MM.1S (cell line): ENCODE measurements at regions not wholly inside any gene's neighbourhood (a gene's known extent, or its start where the extent isn't known, plus 50 kb on each side); places are given as distances from the start of the nearest gene placed in this dataset.

Experiments
- DNase-seq: peaks from one replicate; pipeline ENCODE4 v3.0.0-alpha.2; 2015
- H2AFZ ChIP-seq: fragments of 300-600 bp; sonication (generic); 2 replicates; pipeline ENCODE4 v1.6.0; 2016; ENCODE audit warnings: antibody characterized with exemption, low read length
- H3F3A ChIP-seq: fragments of 300-600 bp; sonication (generic); 2 replicates; pipeline ENCODE4 v1.6.1; 2016; ENCODE audit warnings: mild to moderate bottlenecking, antibody characterized with exemption, low read length, moderate library complexity, mixed read lengths; ENCODE audit not compliant: insufficient read depth
- H3K27ac ChIP-seq: fragments of 300-600 bp; sonication (generic); 2 replicates; pipeline ENCODE4 v1.5.1; 2016; ENCODE audit warnings: mild to moderate bottlenecking, low read length
- H3K27me3 ChIP-seq: fragments of 300-600 bp; sonication (generic); replicated peaks from 2 replicates; pipeline ENCODE4 v1.6.0; 2016; ENCODE audit warnings: low read length; ENCODE audit not compliant: insufficient read depth
- H3K36me3 ChIP-seq: fragments of 300-600 bp; sonication (generic); replicated peaks from 2 replicates; pipeline ENCODE4 v1.6.1; 2016; ENCODE audit warnings: mild to moderate bottlenecking, low read length, mixed read lengths; ENCODE audit not compliant: insufficient read depth
- H3K4me1 ChIP-seq: fragments of 300-600 bp; sonication (generic); 2 replicates; pipeline ENCODE4 v1.6.1; 2016; ENCODE audit warnings: low read length, mixed read lengths
- H3K4me2 ChIP-seq: fragments of 300-600 bp; sonication (generic); 2 replicates; pipeline ENCODE4 v1.6.0; 2016; ENCODE audit warnings: low read depth, low read length
- H3K4me3 ChIP-seq: fragments of 300-600 bp; sonication (generic); 2 replicates; pipeline ENCODE4 v1.5.1; 2016; ENCODE audit warnings: low read length, mixed read lengths
- H3K79me2 ChIP-seq: fragments of 300-600 bp; sonication (generic); 2 replicates; pipeline ENCODE4 v1.6.1; 2016; ENCODE audit warnings: mixed run types, low read length, mixed read lengths
- H3K9ac ChIP-seq: fragments of 300-600 bp; sonication (generic); 2 replicates; pipeline ENCODE4 v1.6.1; 2016; ENCODE audit warnings: low read length, mixed read lengths
- H3K9me2 ChIP-seq: fragments of 300-600 bp; sonication (generic); replicated peaks from 2 replicates; pipeline ENCODE4 v1.6.1; 2016; ENCODE audit warnings: mild to moderate bottlenecking, low read length, mixed read lengths; ENCODE audit not compliant: insufficient read depth
- H3K9me3 ChIP-seq: fragments of 300-600 bp; sonication (generic); replicated peaks from 2 replicates; pipeline ENCODE4 v1.6.1; 2016; ENCODE audit warnings: mild to moderate bottlenecking, low read length, mixed read lengths; ENCODE audit not compliant: insufficient read depth
- H4K20me1 ChIP-seq: fragments of 300-600 bp; sonication (generic); 2 replicates; pipeline ENCODE4 v1.6.1; 2016; ENCODE audit warnings: mild to moderate bottlenecking, low read length, moderate library complexity, mixed read lengths; ENCODE audit not compliant: insufficient read depth
- EZH2 ChIP-seq: fragments of 300-600 bp; sonication (generic); optimal IDR thresholded peaks from 2 replicates; pipeline ENCODE3; 2017; ENCODE audit warnings: low read depth, mild to moderate bottlenecking, antibody characterized with exemption, low read length, mixed read lengths
- EZH2phosphoT487 ChIP-seq: fragments of 300-600 bp; sonication (generic); IDR thresholded peaks from 2 replicates; pipeline ENCODE4 v1.6.1; 2018; ENCODE audit warnings: antibody characterized with exemption, low read length
- TF ChIP-seq, protein P1 (sequence below): fragments of 300-600 bp; sonication (generic); IDR thresholded peaks from 2 replicates; pipeline ENCODE4 v1.5.1; 2016; ENCODE audit warnings: antibody characterized with exemption, low read length, mixed read lengths

DNA sequence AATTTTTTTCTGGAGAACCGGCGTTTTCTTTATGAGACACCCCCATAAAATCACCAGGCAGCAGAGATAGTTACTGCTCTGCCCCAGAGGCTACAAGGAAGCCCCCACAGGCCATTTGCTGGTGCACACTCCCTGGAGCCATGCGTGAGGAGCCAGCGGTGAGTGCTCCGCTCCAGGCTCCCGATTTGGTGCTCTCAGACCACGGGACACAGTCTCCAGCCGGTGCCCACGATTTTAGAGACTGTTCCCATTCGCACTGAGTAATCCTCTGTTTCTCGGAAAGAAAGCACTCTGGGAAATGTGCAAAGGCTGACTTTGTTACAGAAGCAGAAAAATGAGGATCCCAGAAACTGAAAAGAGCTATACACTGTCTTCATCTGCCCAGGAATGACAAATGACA lies 104.9 kb downstream of the RNASET2 start:
- H3K79me2 ChIP-seq: no peaks in the 10 kb centered on the region
- no peak overlapping the region for H3K4me2 ChIP-seq
- no peak overlapping the region for H3K27ac ChIP-seq
- H3K9me3 ChIP-seq: no peaks in the 10 kb centered on the region
- no peak overlapping the region for H3K9ac ChIP-seq
- no peaks in the 10 kb centered on the region for H3K9me2 ChIP-seq
- no peaks in the 10 kb centered on the region for H3K36me3 ChIP-seq
- no peaks in the 10 kb centered on the region for H3F3A ChIP-seq
- no peaks in the 10 kb centered on the region for H3K27me3 ChIP-seq
- H2AFZ ChIP-seq: no peak overlapping the region
- DNase-seq: no peak
- H3K4me3 ChIP-seq: no peak overlapping the region
- TF ChIP-seq, protein P1, sequence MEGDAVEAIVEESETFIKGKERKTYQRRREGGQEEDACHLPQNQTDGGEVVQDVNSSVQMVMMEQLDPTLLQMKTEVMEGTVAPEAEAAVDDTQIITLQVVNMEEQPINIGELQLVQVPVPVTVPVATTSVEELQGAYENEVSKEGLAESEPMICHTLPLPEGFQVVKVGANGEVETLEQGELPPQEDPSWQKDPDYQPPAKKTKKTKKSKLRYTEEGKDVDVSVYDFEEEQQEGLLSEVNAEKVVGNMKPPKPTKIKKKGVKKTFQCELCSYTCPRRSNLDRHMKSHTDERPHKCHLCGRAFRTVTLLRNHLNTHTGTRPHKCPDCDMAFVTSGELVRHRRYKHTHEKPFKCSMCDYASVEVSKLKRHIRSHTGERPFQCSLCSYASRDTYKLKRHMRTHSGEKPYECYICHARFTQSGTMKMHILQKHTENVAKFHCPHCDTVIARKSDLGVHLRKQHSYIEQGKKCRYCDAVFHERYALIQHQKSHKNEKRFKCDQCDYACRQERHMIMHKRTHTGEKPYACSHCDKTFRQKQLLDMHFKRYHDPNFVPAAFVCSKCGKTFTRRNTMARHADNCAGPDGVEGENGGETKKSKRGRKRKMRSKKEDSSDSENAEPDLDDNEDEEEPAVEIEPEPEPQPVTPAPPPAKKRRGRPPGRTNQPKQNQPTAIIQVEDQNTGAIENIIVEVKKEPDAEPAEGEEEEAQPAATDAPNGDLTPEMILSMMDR: no peak
- TF ChIP-seq EZH2: no peak
- no peak for TF ChIP-seq EZH2phosphoT487
- H3K4me1 ChIP-seq: no peaks in the 10 kb centered on the region
- no peaks in the 10 kb centered on the region for H4K20me1 ChIP-seq

DNA sequence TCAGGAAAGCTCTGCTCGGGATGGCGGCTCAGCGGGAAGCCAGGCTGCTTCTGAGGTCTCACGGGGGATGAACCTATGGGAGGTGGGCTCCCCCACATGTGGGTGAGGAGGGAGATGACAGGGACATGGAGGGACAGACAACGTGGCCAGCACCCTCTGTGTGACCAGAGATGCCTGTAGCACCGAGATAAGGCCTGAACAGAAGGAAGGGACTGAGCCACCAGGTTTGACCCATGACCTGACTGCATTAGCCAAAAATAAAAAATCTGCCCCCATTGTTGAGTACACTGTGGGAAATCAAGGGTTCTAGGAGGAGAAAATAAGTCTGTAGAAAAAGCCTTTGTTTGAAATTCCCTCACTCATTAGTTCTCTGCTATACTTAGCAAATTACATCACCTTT lies 105.7 kb downstream of the RNASET2 start:
- Histone ChIP-seq H3K79me2 (no peaks in the 10 kb centered on the region), H3K9me2 (no peaks in the 10 kb centered on the region), H4K20me1 (no peaks in the 10 kb centered on the region), H3K4me3 (no peak overlapping the region), H3K27me3 (no peaks in the 10 kb centered on the region), H3K27ac (no peak overlapping the region), H3K9ac (no peak overlapping the region), H3K9me3 (no peaks in the 10 kb centered on the region), H3K4me2 (no peak overlapping the region), H3K36me3 (no peaks in the 10 kb centered on the region), H2AFZ (no peak overlapping the region), H3K4me1 (no peaks in the 10 kb centered on the region), H3F3A (no peaks in the 10 kb centered on the region)
- no peak for TF ChIP-seq EZH2phosphoT487
- TF ChIP-seq EZH2: no peak
- TF ChIP-seq, protein P1: no peak
- no peak for DNase-seq

DNA sequence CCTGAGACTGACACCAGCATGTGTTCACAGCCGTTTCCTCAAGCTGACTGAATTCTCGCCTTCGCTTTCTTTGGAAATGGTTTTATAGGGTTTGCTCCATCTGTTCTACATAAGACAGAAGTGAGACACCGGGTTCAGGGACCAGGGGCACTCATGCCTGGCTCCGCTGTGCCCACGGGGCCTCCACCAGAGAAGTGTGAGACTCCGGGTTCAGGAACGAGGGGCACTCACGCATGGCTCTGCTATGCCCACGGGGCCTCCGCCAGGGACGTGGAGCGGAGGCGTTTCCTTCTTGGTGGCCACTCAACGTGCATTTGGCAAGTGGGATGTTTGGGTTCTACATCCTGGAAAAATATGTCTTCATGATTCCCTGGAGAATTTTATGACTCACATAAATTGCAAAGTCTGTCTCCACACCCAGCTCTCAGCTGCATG lies 106.6 kb downstream of the RNASET2 start:
- Histone ChIP-seq H3K4me2 (no peak overlapping the region), H3K4me1 (no peaks in the 10 kb centered on the region), H3K9me3 (no peaks in the 10 kb centered on the region), H2AFZ (no peak overlapping the region), H3K27ac (no peak overlapping the region), H3K9ac (no peak overlapping the region), H3K27me3 (no peaks in the 10 kb centered on the region), H3K4me3 (no peak overlapping the region), H3K36me3 (no peaks in the 10 kb centered on the region), H4K20me1 (no peaks in the 10 kb centered on the region), H3K9me2 (no peaks in the 10 kb centered on the region), H3F3A (no peaks in the 10 kb centered on the region), H3K79me2 (no peaks in the 10 kb centered on the region)
- no peak for DNase-seq
- TF ChIP-seq EZH2phosphoT487 (no peak), EZH2 (no peak)
- TF ChIP-seq, protein P1: no peak
